Epithelial cell of proximal tubule (primary cell): ENCODE measurements at regions not wholly inside any gene's neighbourhood (a gene's known extent, or its start where the extent isn't known, plus 50 kb on each side); places are given as distances from the start of the nearest gene placed in this dataset.

Experiments used
- DNase-seq: peaks from one replicate; pipeline ENCODE4 v3.0.0-alpha.2; 2011; ENCODE audit warnings: low read depth
- H3K4me3 ChIP-seq: 2 replicates; pipeline ENCODE4 v1.5.1; 2011; ENCODE audit warnings: low read depth, mild to moderate bottlenecking, low read length
- CTCF ChIP-seq: conservative IDR thresholded peaks from 2 replicates; pipeline ENCODE4 v1.5.1; 2012; ENCODE audit warnings: low read depth, mild to moderate bottlenecking, low read length

- no peak for DNase-seq
- no peak for TF ChIP-seq CTCF
- no peak overlapping the region for H3K4me3 ChIP-seq
Observed at GRCh38 chr10:108250936-108251620, 1086.6 kb upstream of the SORCS1 start.

GRCh38 chr10:108249940-108250339, 1085.4 kb upstream of the SORCS1 start:
- no peak overlapping the region for H3K4me3 ChIP-seq
- TF ChIP-seq CTCF: no peak

DNA sequence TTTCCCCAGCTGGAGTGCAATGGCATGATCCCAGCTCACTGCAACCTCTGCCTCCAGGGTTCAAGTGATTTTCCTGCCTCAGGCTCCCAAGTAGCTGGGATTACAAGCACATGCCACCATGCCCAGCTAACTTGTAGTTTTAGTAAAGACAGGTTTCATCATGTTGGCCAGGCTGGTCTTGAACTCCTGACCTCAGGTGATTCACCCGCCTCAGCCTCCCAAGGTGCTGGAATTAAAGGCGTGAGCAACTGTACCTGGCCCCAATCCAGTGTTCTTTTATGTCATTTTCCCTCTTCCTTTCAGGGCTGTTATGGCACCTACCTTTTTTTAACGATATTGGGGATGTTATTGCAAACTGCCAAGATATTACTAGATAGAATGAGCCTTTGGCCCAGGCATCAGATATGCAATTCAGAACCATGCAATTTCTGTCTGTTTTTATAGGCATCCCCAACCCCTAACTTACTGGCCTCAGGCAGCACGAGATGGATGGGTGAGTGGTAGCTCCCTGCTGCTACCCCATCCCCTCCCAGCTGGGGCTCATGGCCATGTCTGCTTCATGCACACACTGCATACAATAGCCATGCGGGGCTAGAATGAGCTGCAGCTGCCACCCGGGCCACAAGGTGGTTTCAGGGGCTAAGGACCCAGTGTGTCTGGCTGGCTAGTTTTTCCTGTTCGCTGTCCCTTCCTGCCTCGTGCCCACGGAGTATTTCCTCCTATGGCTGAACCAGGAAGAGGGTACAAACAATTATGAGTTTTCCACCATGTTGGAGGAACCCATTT, 1080.1 kb upstream of the SORCS1 start:
- TF ChIP-seq CTCF: no peak
- H3K4me3 ChIP-seq: no peak overlapping the region
- no peak for DNase-seq

More at GRCh38 chr10:108249940-108250339, 1085.4 kb upstream of the SORCS1 start:
- DNase-seq: no peak

DNA sequence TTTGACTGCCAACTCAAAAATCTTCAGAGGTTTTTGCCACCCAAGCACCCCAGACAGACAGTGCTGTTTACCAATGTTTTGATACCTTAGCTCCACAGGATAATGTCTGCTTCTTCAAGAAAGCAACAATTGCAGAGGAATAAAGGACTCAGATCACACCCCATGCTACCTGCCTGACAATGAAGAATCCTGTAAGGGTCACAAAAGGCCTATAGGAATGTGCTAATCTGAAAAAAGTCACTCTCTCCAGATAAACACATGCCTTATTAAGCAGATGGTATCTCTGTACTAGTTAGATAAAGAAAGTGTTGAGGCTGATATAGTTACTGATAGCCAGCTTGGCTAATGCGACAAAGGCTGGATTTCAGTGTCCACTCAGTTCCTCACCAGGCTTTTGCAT, 1076.7 kb upstream of the SORCS1 start:
- TF ChIP-seq CTCF: no peak
- no peak for DNase-seq
- H3K4me3 ChIP-seq: no peak overlapping the region

- DNase-seq: no peak
- H3K4me3 ChIP-seq: no peak overlapping the region
- no peak for TF ChIP-seq CTCF
Observed at GRCh38 chr10:108238261-108238660, 1073.8 kb upstream of the SORCS1 start.

GRCh38 chr10:108230478-108231170, 1066.1 kb upstream of the SORCS1 start:
- DNase-seq: no peak
- no peak for TF ChIP-seq CTCF
- no peak overlapping the region for H3K4me3 ChIP-seq
